Liver (tissue), 8 donors: ENCODE measurements at regions not wholly inside any gene's neighbourhood (a gene's known extent, or its start where the extent isn't known, plus 50 kb on each side); places are given as distances from the start of the nearest gene placed in this dataset.
"Not testable (repeated sequence)": the region's sequence is repeated elsewhere in the genome, so short reads cannot be mapped to it uniquely, and the experiment has no call there.

Experiments
- DNase-seq: peaks from one replicate; pipeline ENCODE4 v3.0.0-alpha.2; 2017; ENCODE audit warnings: low spot score
- H3K27ac ChIP-seq, 2 donors: one replicate each; pipeline ENCODE4 v1.7.0; 2013; ENCODE audit warnings: inconsistent platforms in 2 of 2, low read length in 2 of 2, control low read depth in 1 of 2, low read depth in 1 of 2, mild to moderate bottlenecking in 1 of 2
- H3K27me3 ChIP-seq, 4 donors: one replicate each; pipeline versions ENCODE4 v1.6.1 to v1.7.0; 2013; ENCODE audit warnings: low read length in 3 of 4, inconsistent platforms in 1 of 4, mild to moderate bottlenecking in 1 of 4, moderate library complexity in 1 of 4; ENCODE audit not compliant: control insufficient read depth in 4 of 4, insufficient read depth in 4 of 4
- H3K36me3 ChIP-seq, 4 donors: one replicate each; pipeline versions ENCODE4 v1.6.1 to v1.7.0; 2013; ENCODE audit warnings: low read length in 3 of 4, mild to moderate bottlenecking in 3 of 4, low read depth in 1 of 4, moderate library complexity in 1 of 4; ENCODE audit not compliant: control insufficient read depth in 4 of 4, insufficient read depth in 3 of 4
- H3K4me1 ChIP-seq, 4 donors: one replicate each; pipeline versions ENCODE4 v1.6.1 to v1.7.0; 2013; ENCODE audit warnings: low read length in 3 of 4, mild to moderate bottlenecking in 3 of 4, moderate library complexity in 1 of 4; ENCODE audit not compliant: control insufficient read depth in 4 of 4, insufficient read depth in 4 of 4
- H3K4me3 ChIP-seq, 3 donors: one replicate each; pipeline versions ENCODE4 v1.6.1 to v1.7.0; 2013; ENCODE audit warnings: low read length in 3 of 3, control low read depth in 1 of 3, low read depth in 1 of 3, mild to moderate bottlenecking in 1 of 3
- H3K9ac ChIP-seq, 2 donors: one replicate each; pipeline ENCODE4 v1.7.0; 2013; ENCODE audit warnings: low read length in 2 of 2, mild to moderate bottlenecking in 2 of 2, moderate library complexity in 2 of 2, control low read depth in 1 of 2, low read depth in 1 of 2
- H3K9me3 ChIP-seq, 4 donors: one replicate each; pipeline versions ENCODE4 v1.6.1 to v1.7.0; 2013; ENCODE audit warnings: low read length in 3 of 4; ENCODE audit not compliant: control insufficient read depth in 4 of 4
- ATF3 ChIP-seq: IDR thresholded peaks from 2 replicates; pipeline ENCODE4 v1.6.1; 2016; ENCODE audit warnings: antibody characterized with exemption
- CTCF ChIP-seq: fragments of 150-350 bp; IDR thresholded peaks from 2 replicates; pipeline ENCODE4 v1.5.1; 2017; ENCODE audit warnings: improper control_type of control experiment, low read depth, low read length; ENCODE audit not compliant: missing input control
- FOXA1 ChIP-seq: IDR thresholded peaks from 2 replicates; pipeline ENCODE4 v1.6.1; 2016; ENCODE audit warnings: antibody characterized with exemption
- FOXA2 ChIP-seq: IDR thresholded peaks from 2 replicates; pipeline ENCODE4 v1.6.1; 2016; ENCODE audit warnings: antibody characterized with exemption
- GABPA ChIP-seq, 2 donors: IDR thresholded peaks in 1 of 2; conservative IDR thresholded peaks in 1 of 2; 2 replicates each; pipeline ENCODE4 v1.6.1; 2016; ENCODE audit warnings: antibody characterized with exemption in 2 of 2, mild to moderate bottlenecking in 1 of 2, moderate library complexity in 1 of 2
- HNF4A ChIP-seq, 2 donors: conservative IDR thresholded peaks; 2 replicates each; pipeline ENCODE4 v1.6.1; 2016; ENCODE audit warnings: antibody characterized with exemption in 2 of 2, mild to moderate bottlenecking in 2 of 2
- HNF4G ChIP-seq: IDR thresholded peaks from 2 replicates; pipeline ENCODE4 v1.6.1; 2016; ENCODE audit warnings: antibody characterized with exemption
- JUND ChIP-seq, 2 donors: IDR thresholded peaks; 2 replicates each; pipeline ENCODE4 v1.6.1; 2016; ENCODE audit warnings: antibody characterized with exemption in 2 of 2
- NR2F2 ChIP-seq: IDR thresholded peaks from 2 replicates; pipeline ENCODE4 v1.6.1; 2016; ENCODE audit warnings: antibody characterized with exemption
- RAD21 ChIP-seq, 2 donors: IDR thresholded peaks; 2 replicates each; pipeline ENCODE4 v1.6.1; 2016; ENCODE audit warnings: antibody characterized with exemption in 2 of 2, mild to moderate bottlenecking in 2 of 2
- REST ChIP-seq: IDR thresholded peaks from 2 replicates; pipeline ENCODE4 v1.6.1; 2016; ENCODE audit warnings: antibody characterized with exemption, mild to moderate bottlenecking
- RXRA ChIP-seq, 2 donors: IDR thresholded peaks; 2 replicates each; pipeline ENCODE4 v1.6.1; 2017 to 2018; ENCODE audit warnings: antibody characterized with exemption in 2 of 2, mild to moderate bottlenecking in 1 of 2
- SP1 ChIP-seq: IDR thresholded peaks from 2 replicates; pipeline ENCODE4 v1.6.1; 2018; ENCODE audit warnings: antibody characterized with exemption, mild to moderate bottlenecking
- TAF1 ChIP-seq: conservative IDR thresholded peaks from 2 replicates; pipeline ENCODE4 v1.6.1; 2016; ENCODE audit warnings: antibody characterized with exemption, mild to moderate bottlenecking
- YY1 ChIP-seq: IDR thresholded peaks from 2 replicates; pipeline ENCODE4 v1.6.1; 2016; ENCODE audit warnings: antibody characterized with exemption, mild to moderate bottlenecking
- ZBTB33 ChIP-seq: IDR thresholded peaks from 2 replicates; pipeline ENCODE4 v1.6.1; 2016; ENCODE audit warnings: antibody characterized with exemption
- WGBS: extraction: QIAGEN DNeasy Blood & Tissue Kit; methylation state at CpG from one replicate; pipeline ENCODE4 v1.1.7; 2013; 5-methylcytosine and 5-hydroxymethylcytosine counted together
- donor health status: healthy.
- donor health status: healthy.
- donor health status: healthy.
- donor health status: healthy.
- donor health status: healthy.

GRCh38 chr1:185539277-185539943 is 194.8 kb upstream of the HMCN1 start:
- peaks cover 0 to 2% (median 0%) of the 10 kb centered on the region in 4 donors for H3K27me3 ChIP-seq
- no peak for DNase-seq
- 77% methylated on average over 10 of the region's 10 CpGs for WGBS
- H3K9me3 ChIP-seq: no peaks in the 10 kb centered on the region
- H3K36me3 ChIP-seq: no peaks in the 10 kb centered on the region
- no peak for TF ChIP-seq NR2F2
- TF ChIP-seq CTCF: no peak
- TF ChIP-seq HNF4A (conservative IDR thresholded peaks at IDR 0.05): no peak
- no peak for TF ChIP-seq TAF1
- TF ChIP-seq JUND (IDR thresholded peaks at IDR 0.05): no peak
- TF ChIP-seq SP1: no peak
- TF ChIP-seq GABPA (IDR thresholded peaks at IDR 0.05 in 1 of 2, conservative IDR thresholded peaks at IDR 0.05 in 1 of 2): no peak
- TF ChIP-seq FOXA1: no peak
- TF ChIP-seq ZBTB33: no peak
- no peak for TF ChIP-seq ATF3
- TF ChIP-seq RXRA (IDR thresholded peaks at IDR 0.05): no peak
- no peak for TF ChIP-seq RAD21 (IDR thresholded peaks at IDR 0.05)
- no peak for TF ChIP-seq FOXA2
- TF ChIP-seq HNF4G: no peak
- no peak for TF ChIP-seq YY1
- no peak for TF ChIP-seq REST
- H3K4me1 ChIP-seq: peaks cover 0 to 8% (median 7%) of the 10 kb centered on the region in 4 donors
- no peak overlapping the region for H3K27ac ChIP-seq
- H3K4me3 ChIP-seq: no peak overlapping the region
- no peak overlapping the region for H3K9ac ChIP-seq

- H3K9ac ChIP-seq, H3K36me3 ChIP-seq, H3K4me3 ChIP-seq, H3K27me3 ChIP-seq, DNase-seq, H3K9me3 ChIP-seq, H3K27ac ChIP-seq: not testable (repeated sequence)
- peaks cover 3 to 15% (median 11%) of the 10 kb centered on the region in 4 donors for H3K4me1 ChIP-seq
- 69% methylated on average over 13 of the region's 16 CpGs for WGBS
These were observed 195.8 kb upstream of the HMCN1 start for GRCh38 chr1:185538309-185538898.
